ENCODE measurements at regions not wholly inside any gene's neighbourhood (a gene's known extent, or its start where the extent isn't known, plus 50 kb on each side); places are given as distances from the start of the nearest gene placed in this dataset.

DNA sequence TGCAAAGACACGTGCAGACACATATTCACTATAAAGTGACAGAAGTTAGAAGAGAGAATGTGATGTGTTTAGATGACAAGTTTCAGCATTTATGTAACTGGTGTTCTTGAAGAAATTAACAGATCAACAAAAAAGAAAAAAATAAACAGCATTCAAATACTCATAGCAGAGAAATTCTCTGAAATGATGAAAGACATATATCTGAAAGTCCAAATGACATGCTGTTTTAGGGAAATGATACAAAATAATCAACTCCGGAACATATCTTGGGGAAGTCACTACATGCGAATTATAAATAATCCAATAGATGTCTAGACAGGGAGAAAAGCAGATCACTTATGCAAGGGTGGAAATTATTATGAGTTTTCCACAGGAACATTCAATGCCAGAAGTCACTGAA is 146.0 kb downstream of the SPANXN4 start:
- Histone ChIP-seq H2AFZ (ENCODE audit: low read length) (no peak overlapping the region), H3K4me2 (ENCODE audit: insufficient read depth, low read length, poor library complexity, severe bottlenecking) (no peak overlapping the region), H2BK120ac (ENCODE audit: low read depth, low read length) (no peak overlapping the region), H3K23ac (ENCODE audit: low read depth, low read length, poor library complexity) (no peak overlapping the region), H3K4me1 (ENCODE audit: control insufficient read depth in 2 of 2, insufficient read depth in 1 of 2, low read depth in 1 of 2, low read length in 2 of 2) (no peaks in the 10 kb centered on the region), H3K27me3 (ENCODE audit: control insufficient read depth in 3 of 3, insufficient read depth in 3 of 3, low read depth in 1 of 3, low read length in 3 of 3) (no peaks in the 10 kb centered on the region), H4K8ac (ENCODE audit: low read depth, low read length) (no peak overlapping the region), H2BK12ac (ENCODE audit: low read length) (no peak overlapping the region), H2BK15ac (ENCODE audit: low read length) (no peak overlapping the region), H3K14ac (ENCODE audit: low read length) (no peak overlapping the region), H3K4ac (ENCODE audit: low read length) (no peak overlapping the region), H3K4me3 (ENCODE audit: low read length in 2 of 2) (no peak overlapping the region), H2BK5ac (ENCODE audit: low read length) (no peak overlapping the region), H3K36me3 (replicated peaks in 1 of 2; ENCODE audit: control insufficient read depth in 2 of 2, insufficient read depth in 2 of 2, low read length in 2 of 2) (no peaks in the 10 kb centered on the region), H3K9me3 (replicated peaks in 1 of 2; ENCODE audit: control insufficient read depth in 2 of 2, insufficient read depth in 1 of 2, low read depth in 1 of 2, low read length in 2 of 2) (no peaks in the 10 kb centered on the region), H3K9ac (ENCODE audit: low read depth, low read length, poor library complexity) (no peak overlapping the region), H2AK5ac (ENCODE audit: low read depth, low read length) (no peak overlapping the region), H3K27ac (replicated peaks; ENCODE audit: low read length) (no peak overlapping the region), H4K91ac (ENCODE audit: low read depth, low read length, poor library complexity) (no peak overlapping the region), H3K18ac (ENCODE audit: low read length) (no peak overlapping the region), H3K79me1 (ENCODE audit: low read depth, low read length) (no peaks in the 10 kb centered on the region)
- WGBS, 2 donors (ENCODE audit: extremely low coverage in 2 of 2, insufficient read length in 2 of 2, insufficient replicate concordance in 1 of 2) = no CpG with 5 or more reads among the region's 3 CpGs
- DNase-seq (ENCODE audit: low spot score) = no peak

DNA sequence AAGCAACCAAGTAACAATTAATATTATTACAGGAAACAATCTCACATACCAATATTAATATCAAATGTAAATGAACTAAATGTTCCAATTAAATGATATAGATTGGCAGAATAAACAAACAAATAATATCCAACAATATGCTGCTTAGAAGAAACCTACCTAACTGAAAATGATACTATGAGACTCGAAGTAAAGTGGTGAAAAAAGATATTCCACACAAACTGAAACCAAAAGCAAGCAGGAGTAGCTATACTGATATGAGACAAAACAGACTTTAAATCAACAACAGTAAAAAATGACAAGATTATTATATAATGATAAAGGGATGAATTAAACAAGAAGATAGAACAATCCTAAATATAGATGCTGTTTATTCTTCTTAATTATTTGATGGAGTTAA is 140.1 kb downstream of the SPANXN4 start:
- Histone ChIP-seq H3K4me2 (ENCODE audit: insufficient read depth, low read length, poor library complexity, severe bottlenecking) (no peak overlapping the region), H2AK5ac (ENCODE audit: low read depth, low read length) (no peak overlapping the region), H3K14ac (ENCODE audit: low read length) (no peak overlapping the region), H3K18ac (ENCODE audit: low read length) (no peak overlapping the region), H3K4ac (ENCODE audit: low read length) (no peak overlapping the region), H3K27ac (replicated peaks; ENCODE audit: low read length) (no peak overlapping the region), H2BK12ac (ENCODE audit: low read length) (no peak overlapping the region), H2BK5ac (ENCODE audit: low read length) (no peak overlapping the region), H2BK15ac (ENCODE audit: low read length) (no peak overlapping the region), H3K27me3 (ENCODE audit: control insufficient read depth in 3 of 3, insufficient read depth in 3 of 3, low read depth in 1 of 3, low read length in 3 of 3) (no peaks in the 10 kb centered on the region), H3K79me1 (ENCODE audit: low read depth, low read length) (no peaks in the 10 kb centered on the region), H4K8ac (ENCODE audit: low read depth, low read length) (no peak overlapping the region), H3K23ac (ENCODE audit: low read depth, low read length, poor library complexity) (no peak overlapping the region), H3K9ac (ENCODE audit: low read depth, low read length, poor library complexity) (no peak overlapping the region), H3K36me3 (replicated peaks in 1 of 2; ENCODE audit: control insufficient read depth in 2 of 2, insufficient read depth in 2 of 2, low read length in 2 of 2) (no peaks in the 10 kb centered on the region), H4K91ac (ENCODE audit: low read depth, low read length, poor library complexity) (no peak overlapping the region), H3K4me3 (ENCODE audit: low read length in 2 of 2) (no peak overlapping the region), H3K4me1 (ENCODE audit: control insufficient read depth in 2 of 2, insufficient read depth in 1 of 2, low read depth in 1 of 2, low read length in 2 of 2) (no peaks in the 10 kb centered on the region), H2BK120ac (ENCODE audit: low read depth, low read length) (no peak overlapping the region), H2AFZ (ENCODE audit: low read length) (no peak overlapping the region), H3K9me3 (replicated peaks in 1 of 2; ENCODE audit: control insufficient read depth in 2 of 2, insufficient read depth in 1 of 2, low read depth in 1 of 2, low read length in 2 of 2) (no peaks in the 10 kb centered on the region)
- no peak for DNase-seq (ENCODE audit: low spot score)
- no CpG with 5 or more reads among the region's 1 CpG for WGBS, 2 donors (ENCODE audit: extremely low coverage in 2 of 2, insufficient read length in 2 of 2, insufficient replicate concordance in 1 of 2)

DNA sequence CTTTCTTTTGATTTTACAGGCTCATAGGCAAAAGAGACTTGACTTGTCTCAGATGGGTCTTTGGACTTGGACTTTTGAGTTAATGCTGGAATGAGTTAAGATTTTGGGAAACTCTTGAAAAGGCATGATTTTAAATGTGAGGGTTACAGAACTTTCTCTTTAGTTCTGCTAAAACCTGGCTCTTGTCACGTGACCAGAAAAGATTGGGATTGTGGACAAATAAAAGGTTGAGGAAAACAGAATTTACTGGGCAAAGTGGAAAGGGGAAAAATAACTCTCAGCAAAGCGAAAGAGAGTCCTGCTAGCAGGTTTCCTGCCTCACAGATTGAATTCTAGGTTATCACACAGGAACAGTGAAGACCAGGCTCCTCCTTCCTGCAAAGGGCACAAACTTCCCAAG is 114.0 kb downstream of the SPANXN4 start:
- WGBS, 2 donors (ENCODE audit: extremely low coverage in 2 of 2, insufficient read length in 2 of 2, insufficient replicate concordance in 1 of 2) = no CpG with 5 or more reads among the region's 2 CpGs
- Histone ChIP-seq H2BK5ac (ENCODE audit: low read length) (no peak overlapping the region), H2AFZ (ENCODE audit: low read length) (no peak overlapping the region), H2BK15ac (ENCODE audit: low read length) (no peak overlapping the region), H3K9ac (ENCODE audit: low read depth, low read length, poor library complexity) (no peak overlapping the region), H3K14ac (ENCODE audit: low read length) (no peak overlapping the region), H2BK12ac (ENCODE audit: low read length) (no peak overlapping the region), H4K91ac (ENCODE audit: low read depth, low read length, poor library complexity) (no peak overlapping the region), H4K8ac (ENCODE audit: low read depth, low read length) (no peak overlapping the region), H3K27ac (replicated peaks; ENCODE audit: low read length) (no peak overlapping the region), H3K4me1 (ENCODE audit: control insufficient read depth in 2 of 2, insufficient read depth in 1 of 2, low read depth in 1 of 2, low read length in 2 of 2) (no peaks in the 10 kb centered on the region), H3K4me3 (ENCODE audit: low read length in 2 of 2) (no peak overlapping the region), H2BK120ac (ENCODE audit: low read depth, low read length) (no peak overlapping the region), H3K4me2 (ENCODE audit: insufficient read depth, low read length, poor library complexity, severe bottlenecking) (no peak overlapping the region), H2AK5ac (ENCODE audit: low read depth, low read length) (no peak overlapping the region), H3K27me3 (ENCODE audit: control insufficient read depth in 3 of 3, insufficient read depth in 3 of 3, low read depth in 1 of 3, low read length in 3 of 3) (no peaks in the 10 kb centered on the region), H3K4ac (ENCODE audit: low read length) (no peak overlapping the region), H3K79me1 (ENCODE audit: low read depth, low read length) (no peaks in the 10 kb centered on the region), H3K9me3 (replicated peaks in 1 of 2; ENCODE audit: control insufficient read depth in 2 of 2, insufficient read depth in 1 of 2, low read depth in 1 of 2, low read length in 2 of 2) (no peaks in the 10 kb centered on the region), H3K36me3 (replicated peaks in 1 of 2; ENCODE audit: control insufficient read depth in 2 of 2, insufficient read depth in 2 of 2, low read length in 2 of 2) (no peaks in the 10 kb centered on the region), H3K23ac (ENCODE audit: low read depth, low read length, poor library complexity) (no peak overlapping the region), H3K18ac (ENCODE audit: low read length) (no peak overlapping the region)
- no peak for DNase-seq (ENCODE audit: low spot score)

GRCh38 chrX:143121477-143121876 is 95.7 kb downstream of the SPANXN4 start:
- no peaks in the 10 kb centered on the region for H3K9me3 ChIP-seq (replicated peaks in 1 of 2; ENCODE audit: control insufficient read depth in 2 of 2, insufficient read depth in 1 of 2, low read depth in 1 of 2, low read length in 2 of 2)
- H3K4me2 ChIP-seq (ENCODE audit: insufficient read depth, low read length, poor library complexity, severe bottlenecking) = no peak overlapping the region
- no peak overlapping the region for H2BK15ac ChIP-seq (ENCODE audit: low read length)
- no peak for DNase-seq (ENCODE audit: low spot score)
- no peaks in the 10 kb centered on the region for H3K27me3 ChIP-seq (ENCODE audit: control insufficient read depth in 3 of 3, insufficient read depth in 3 of 3, low read depth in 1 of 3, low read length in 3 of 3)
- H3K4me1 ChIP-seq (ENCODE audit: control insufficient read depth in 2 of 2, insufficient read depth in 1 of 2, low read depth in 1 of 2, low read length in 2 of 2) = no peaks in the 10 kb centered on the region
- no peak overlapping the region for H3K4ac ChIP-seq (ENCODE audit: low read length)
- no peak overlapping the region for H3K9ac ChIP-seq (ENCODE audit: low read depth, low read length, poor library complexity)
- no peak overlapping the region for H2BK120ac ChIP-seq (ENCODE audit: low read depth, low read length)
- H3K18ac ChIP-seq (ENCODE audit: low read length) = no peak overlapping the region
- no peak overlapping the region for H2AK5ac ChIP-seq (ENCODE audit: low read depth, low read length)
- no peak overlapping the region for H4K8ac ChIP-seq (ENCODE audit: low read depth, low read length)
- no peak overlapping the region for H4K91ac ChIP-seq (ENCODE audit: low read depth, low read length, poor library complexity)
- no peaks in the 10 kb centered on the region for H3K79me1 ChIP-seq (ENCODE audit: low read depth, low read length)
- no peak overlapping the region for H3K14ac ChIP-seq (ENCODE audit: low read length)
- no peak overlapping the region for H3K4me3 ChIP-seq (ENCODE audit: low read length in 2 of 2)
- no peaks in the 10 kb centered on the region for H3K36me3 ChIP-seq (replicated peaks in 1 of 2; ENCODE audit: control insufficient read depth in 2 of 2, insufficient read depth in 2 of 2, low read length in 2 of 2)
- H3K23ac ChIP-seq (ENCODE audit: low read depth, low read length, poor library complexity) = no peak overlapping the region
- H3K27ac ChIP-seq (replicated peaks; ENCODE audit: low read length) = no peak overlapping the region
- H2BK12ac ChIP-seq (ENCODE audit: low read length) = no peak overlapping the region
- H2AFZ ChIP-seq (ENCODE audit: low read length) = no peak overlapping the region
- WGBS, 2 donors (ENCODE audit: extremely low coverage in 2 of 2, insufficient read length in 2 of 2, insufficient replicate concordance in 1 of 2) = no CpG with 5 or more reads among the region's 4 CpGs
- H2BK5ac ChIP-seq (ENCODE audit: low read length) = no peak overlapping the region
